H1 (cell line): ENCODE measurements at regions not wholly inside any gene's neighbourhood (a gene's known extent, or its start where the extent isn't known, plus 50 kb on each side); places are given as distances from the start of the nearest gene placed in this dataset.

Source experiments
- CTCF ChIA-PET: fragments of 300-600 bp; sonication (Branson Sonifier 250); formaldehyde crosslinking; loops from one replicate; lab custom pipeline; 2021; ENCODE audit not compliant: partially characterized antibody; lab: Charles Lee
- POLR2A ChIA-PET: fragments of 300-600 bp; sonication (Branson Sonifier 250); formaldehyde crosslinking; loops from one replicate; lab custom pipeline; 2021; ENCODE audit warnings: inconsistent platforms; ENCODE audit not compliant: partially characterized antibody; lab: Charles Lee
- DNase-seq, 2 experiments: peaks; one replicate each; pipeline versions ENCODE4 v3.0.0 to v3.0.0-alpha.2; 2010 to 2022; ENCODE audit warnings: low spot score in 2 of 2, low read depth in 1 of 2, mixed read lengths in 1 of 2
- FAIRE-seq: peaks from 2 replicates; lab custom pipeline; 2011; peaks lifted over from hg19 to GRCh38; lab: Jason Lieb, UNC
- H2AFZ ChIP-seq: 2 replicates; pipeline ENCODE4 v1.8.1; 2012; ENCODE audit warnings: low read length, inconsistent platforms
- H2AK5ac ChIP-seq: 2 replicates; pipeline ENCODE4 v1.6.1; 2013; ENCODE audit warnings: low read depth, low read length
- H2BK120ac ChIP-seq: replicated peaks from 2 replicates; pipeline ENCODE3; 2013; ENCODE audit warnings: low read depth, low read length, inconsistent platforms
- H2BK12ac ChIP-seq: 2 replicates; pipeline ENCODE4 v1.6.1; 2013; ENCODE audit warnings: low read depth, low read length
- H2BK15ac ChIP-seq: 2 replicates; pipeline ENCODE4 v1.6.1; 2013; ENCODE audit warnings: low read length
- H2BK20ac ChIP-seq: 2 replicates; pipeline ENCODE4 v1.6.1; 2013; ENCODE audit warnings: low read length
- H2BK5ac ChIP-seq: 2 replicates; pipeline ENCODE4 v1.6.1; 2013; ENCODE audit warnings: low read depth, low read length
- H3K14ac ChIP-seq: 2 replicates; pipeline ENCODE4 v1.6.1; 2013; ENCODE audit warnings: inconsistent platforms; ENCODE audit not compliant: insufficient read length
- H3K18ac ChIP-seq: 2 replicates; pipeline ENCODE4 v1.6.1; 2013; ENCODE audit warnings: low read length; ENCODE audit errors: extremely low read depth
- H3K23ac ChIP-seq: 2 replicates; pipeline ENCODE4 v1.6.1; 2013; ENCODE audit warnings: inconsistent platforms; ENCODE audit not compliant: insufficient read length
- H3K23me2 ChIP-seq: 2 replicates; pipeline ENCODE4 v1.6.1; 2013; ENCODE audit warnings: low read depth, low read length
- H3K27ac ChIP-seq: 2 replicates; pipeline ENCODE4 v1.6.1; 2011; ENCODE audit warnings: low read depth, low read length, inconsistent platforms
- H3K27me3 ChIP-seq, 4 experiments: replicated peaks in 1 of 4; 1 replicate in 1 of 4; 2 replicates in 3 of 4; pipeline versions ENCODE4 v1.6.1 to v1.8.1; 2011 to 2013; ENCODE audit warnings: low read length in 3 of 4, mild to moderate bottlenecking in 3 of 4, inconsistent platforms in 2 of 4, mixed read lengths in 2 of 4, moderate library complexity in 1 of 4; ENCODE audit not compliant: control insufficient read depth in 3 of 4, insufficient read depth in 3 of 4; ENCODE audit errors: extremely low read depth in 1 of 4
- H3K36me3 ChIP-seq, 4 experiments: 2 replicates each; pipeline versions ENCODE4 v1.6.1 to v1.8.1; 2011 to 2013; ENCODE audit warnings: mild to moderate bottlenecking in 4 of 4, low read length in 3 of 4, moderate library complexity in 2 of 4, control low read depth in 1 of 4, inconsistent platforms in 1 of 4; ENCODE audit not compliant: insufficient read depth in 4 of 4, control insufficient read depth in 2 of 4
- H3K4ac ChIP-seq: replicated peaks from 2 replicates; pipeline ENCODE3; 2013; ENCODE audit warnings: low read length, low read depth, mixed read lengths, inconsistent platforms; ENCODE audit not compliant: insufficient read length
- H3K4me1 ChIP-seq, 4 experiments: replicated peaks in 1 of 4; 1 replicate in 1 of 4; 2 replicates in 3 of 4; pipeline versions ENCODE4 v1.6.1 to v1.8.1; 2011 to 2013; ENCODE audit warnings: low read length in 3 of 4, inconsistent platforms in 2 of 4, mixed read lengths in 1 of 4; ENCODE audit not compliant: insufficient read depth in 4 of 4, control insufficient read depth in 3 of 4
- H3K4me2 ChIP-seq, 2 experiments: 2 replicates each; pipeline versions ENCODE4 v1.6.1 to v1.8.1; 2011 to 2013; ENCODE audit warnings: low read depth in 2 of 2, low read length in 2 of 2, control low read depth in 1 of 2, inconsistent platforms in 1 of 2, mild to moderate bottlenecking in 1 of 2; ENCODE audit not compliant: insufficient read depth in 1 of 2
- H3K4me3 ChIP-seq, 4 experiments: fragments of 200-600, 300-600 bp in 1 of 4; sonication (generic), shearing (Covaris generic), sonication (Bioruptor Twin) in 1 of 4; 2 replicates each; pipeline versions ENCODE4 v1.5.1 to v1.8.1; 2011 to 2016; ENCODE audit warnings: low read length in 4 of 4, low read depth in 3 of 4, control low read depth in 2 of 4, inconsistent platforms in 2 of 4, mild to moderate bottlenecking in 2 of 4, mixed read lengths in 1 of 4, moderate library complexity in 1 of 4; ENCODE audit not compliant: insufficient read depth in 2 of 4; ENCODE audit errors: extremely low read depth in 1 of 4
- H3K56ac ChIP-seq: replicated peaks from 2 replicates; pipeline ENCODE3; 2013; ENCODE audit warnings: low read depth, mild to moderate bottlenecking, mixed read lengths, low read length, inconsistent platforms; ENCODE audit not compliant: insufficient read length
- H3K79me1 ChIP-seq: 2 replicates; pipeline ENCODE4 v1.6.1; 2013; ENCODE audit warnings: low read depth, low read length, control low read depth
- H3K79me2 ChIP-seq, 2 experiments: 2 replicates each; pipeline versions ENCODE4 v1.6.1 to v1.8.1; 2012 to 2013; ENCODE audit warnings: low read length in 2 of 2, mild to moderate bottlenecking in 2 of 2, inconsistent platforms in 1 of 2; ENCODE audit not compliant: insufficient read depth in 2 of 2, control insufficient read depth in 1 of 2
- H3K9ac ChIP-seq, 4 experiments: replicated peaks in 1 of 4; 1 replicate in 1 of 4; 2 replicates in 3 of 4; pipeline versions ENCODE4 v1.6.1 to v1.8.1; 2011 to 2013; ENCODE audit warnings: low read depth in 3 of 4, low read length in 3 of 4, control low read depth in 2 of 4, mild to moderate bottlenecking in 2 of 4, moderate library complexity in 2 of 4, inconsistent platforms in 1 of 4; ENCODE audit errors: extremely low read depth in 1 of 4
- H3K9me3 ChIP-seq, 2 experiments: 2 replicates each; pipeline versions ENCODE4 v1.6.1 to v1.8.1; 2012 to 2013; ENCODE audit warnings: mild to moderate bottlenecking in 2 of 2, moderate library complexity in 2 of 2, control low read depth in 1 of 2, inconsistent platforms in 1 of 2, low read depth in 1 of 2, low read length in 1 of 2, mixed read lengths in 1 of 2; ENCODE audit not compliant: insufficient read depth in 2 of 2
- H4K20me1 ChIP-seq, 2 experiments: replicated peaks in 1 of 2; 2 replicates each; pipeline versions ENCODE3 to v1.8.1; 2011 to 2013; ENCODE audit warnings: inconsistent platforms in 2 of 2, low read length in 2 of 2, mild to moderate bottlenecking in 1 of 2; ENCODE audit not compliant: insufficient read depth in 2 of 2, control insufficient read depth in 1 of 2
- H4K5ac ChIP-seq: 2 replicates; pipeline ENCODE4 v1.6.1; 2013; ENCODE audit warnings: low read length, low read depth, mixed read lengths, inconsistent platforms; ENCODE audit not compliant: insufficient read length
- H4K8ac ChIP-seq: 2 replicates; pipeline ENCODE4 v1.8.0; 2013; ENCODE audit warnings: mild to moderate bottlenecking, moderate library complexity, low read length, inconsistent platforms; ENCODE audit not compliant: insufficient read depth; ENCODE audit errors: extremely low read depth
- H4K91ac ChIP-seq: replicated peaks from 2 replicates; pipeline ENCODE3; 2013; ENCODE audit warnings: low read length, mixed read lengths, inconsistent platforms; ENCODE audit not compliant: insufficient read length
- WGBS, 2 experiments: shearing (Covaris generic) in 1 of 2; methylation state at CpG; one replicate each; pipeline versions ENCODE4 v1.1.6 to v1.1.7; 2013 to 2015; ENCODE audit warnings: low lambda C conversion rate in 2 of 2, mixed read lengths in 2 of 2, inconsistent platforms in 1 of 2, low coverage in 1 of 2, missing lambda C conversion rate in 1 of 2; ENCODE audit not compliant: insufficient replicate concordance in 2 of 2, insufficient coverage in 1 of 2, insufficient read length in 1 of 2; ENCODE audit errors: extremely low coverage in 1 of 2, missing lambda C conversion rate in 1 of 2; 5-methylcytosine and 5-hydroxymethylcytosine counted together
- TF ChIP-seq, protein P1 (sequence below): fragments of 300-600 bp; sonication (generic); IDR thresholded peaks from 2 replicates; pipeline ENCODE4 v1.7.1; 2012; ENCODE audit warnings: low read length, moderate library complexity, mild to moderate bottlenecking, inconsistent platforms; ENCODE audit not compliant: insufficient replicate concordance

DNA sequence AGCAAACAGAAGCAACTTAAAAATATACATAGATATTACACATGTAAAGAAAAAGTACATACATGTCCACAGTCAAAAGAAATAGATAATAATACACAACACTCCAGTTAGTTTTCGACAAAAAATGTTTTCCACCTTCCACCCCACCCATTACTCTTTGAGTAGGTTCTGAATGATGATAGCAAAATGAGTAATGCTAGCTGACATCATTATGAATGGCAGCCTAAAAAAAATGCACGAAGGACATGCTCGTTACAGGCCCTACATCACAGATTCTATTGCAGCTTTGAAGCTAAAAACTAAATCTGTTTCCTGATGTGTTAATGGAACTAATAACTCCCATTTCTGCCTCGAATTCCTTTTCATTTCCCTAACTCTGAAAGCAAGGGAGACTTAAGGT, 578.7 kb upstream of the NETO1 start:
- H2BK5ac ChIP-seq: no peak overlapping the region
- H3K14ac ChIP-seq: no peak overlapping the region
- H2AK5ac ChIP-seq: no peak overlapping the region
- no peaks in the 10 kb centered on the region for H3K27me3 ChIP-seq
- H3K4ac ChIP-seq: no peak overlapping the region
- H2BK15ac ChIP-seq: no peak overlapping the region
- POLR2A ChIA-PET: no interaction called here
- no peak overlapping the region for H3K56ac ChIP-seq
- H3K27ac ChIP-seq: no peak overlapping the region
- no peak overlapping the region for H3K4me3 ChIP-seq
- H2BK120ac ChIP-seq: no peak overlapping the region
- no peak overlapping the region for H2BK20ac ChIP-seq
- H4K91ac ChIP-seq: no peak overlapping the region
- DNase-seq (no peak), FAIRE-seq (no peak)
- H4K5ac ChIP-seq: no peak overlapping the region
- H4K20me1 ChIP-seq: no peaks in the 10 kb centered on the region
- H3K9ac ChIP-seq: no peak overlapping the region
- WGBS, 2 experiments: 89% methylated on average over 4 of the region's 4 CpGs; no CpG with 5 or more reads in 1 of the 2 experiments
- H3K18ac ChIP-seq: no peak overlapping the region
- H2BK12ac ChIP-seq: no peak overlapping the region
- no peak overlapping the region for H3K4me2 ChIP-seq
- no peaks in the 10 kb centered on the region for H3K23me2 ChIP-seq
- CTCF ChIA-PET: no interaction called here
- H3K36me3 ChIP-seq: no peaks in the 10 kb centered on the region
- no peaks in the 10 kb centered on the region for H3K9me3 ChIP-seq
- H4K8ac ChIP-seq: no peak overlapping the region
- no peak overlapping the region for H3K23ac ChIP-seq
- no peaks in the 10 kb centered on the region for H3K79me2 ChIP-seq
- no peaks in the 10 kb centered on the region for H3K4me1 ChIP-seq
- no peaks in the 10 kb centered on the region for H3K79me1 ChIP-seq
- no peak overlapping the region for H2AFZ ChIP-seq
- TF ChIP-seq, protein P1, sequence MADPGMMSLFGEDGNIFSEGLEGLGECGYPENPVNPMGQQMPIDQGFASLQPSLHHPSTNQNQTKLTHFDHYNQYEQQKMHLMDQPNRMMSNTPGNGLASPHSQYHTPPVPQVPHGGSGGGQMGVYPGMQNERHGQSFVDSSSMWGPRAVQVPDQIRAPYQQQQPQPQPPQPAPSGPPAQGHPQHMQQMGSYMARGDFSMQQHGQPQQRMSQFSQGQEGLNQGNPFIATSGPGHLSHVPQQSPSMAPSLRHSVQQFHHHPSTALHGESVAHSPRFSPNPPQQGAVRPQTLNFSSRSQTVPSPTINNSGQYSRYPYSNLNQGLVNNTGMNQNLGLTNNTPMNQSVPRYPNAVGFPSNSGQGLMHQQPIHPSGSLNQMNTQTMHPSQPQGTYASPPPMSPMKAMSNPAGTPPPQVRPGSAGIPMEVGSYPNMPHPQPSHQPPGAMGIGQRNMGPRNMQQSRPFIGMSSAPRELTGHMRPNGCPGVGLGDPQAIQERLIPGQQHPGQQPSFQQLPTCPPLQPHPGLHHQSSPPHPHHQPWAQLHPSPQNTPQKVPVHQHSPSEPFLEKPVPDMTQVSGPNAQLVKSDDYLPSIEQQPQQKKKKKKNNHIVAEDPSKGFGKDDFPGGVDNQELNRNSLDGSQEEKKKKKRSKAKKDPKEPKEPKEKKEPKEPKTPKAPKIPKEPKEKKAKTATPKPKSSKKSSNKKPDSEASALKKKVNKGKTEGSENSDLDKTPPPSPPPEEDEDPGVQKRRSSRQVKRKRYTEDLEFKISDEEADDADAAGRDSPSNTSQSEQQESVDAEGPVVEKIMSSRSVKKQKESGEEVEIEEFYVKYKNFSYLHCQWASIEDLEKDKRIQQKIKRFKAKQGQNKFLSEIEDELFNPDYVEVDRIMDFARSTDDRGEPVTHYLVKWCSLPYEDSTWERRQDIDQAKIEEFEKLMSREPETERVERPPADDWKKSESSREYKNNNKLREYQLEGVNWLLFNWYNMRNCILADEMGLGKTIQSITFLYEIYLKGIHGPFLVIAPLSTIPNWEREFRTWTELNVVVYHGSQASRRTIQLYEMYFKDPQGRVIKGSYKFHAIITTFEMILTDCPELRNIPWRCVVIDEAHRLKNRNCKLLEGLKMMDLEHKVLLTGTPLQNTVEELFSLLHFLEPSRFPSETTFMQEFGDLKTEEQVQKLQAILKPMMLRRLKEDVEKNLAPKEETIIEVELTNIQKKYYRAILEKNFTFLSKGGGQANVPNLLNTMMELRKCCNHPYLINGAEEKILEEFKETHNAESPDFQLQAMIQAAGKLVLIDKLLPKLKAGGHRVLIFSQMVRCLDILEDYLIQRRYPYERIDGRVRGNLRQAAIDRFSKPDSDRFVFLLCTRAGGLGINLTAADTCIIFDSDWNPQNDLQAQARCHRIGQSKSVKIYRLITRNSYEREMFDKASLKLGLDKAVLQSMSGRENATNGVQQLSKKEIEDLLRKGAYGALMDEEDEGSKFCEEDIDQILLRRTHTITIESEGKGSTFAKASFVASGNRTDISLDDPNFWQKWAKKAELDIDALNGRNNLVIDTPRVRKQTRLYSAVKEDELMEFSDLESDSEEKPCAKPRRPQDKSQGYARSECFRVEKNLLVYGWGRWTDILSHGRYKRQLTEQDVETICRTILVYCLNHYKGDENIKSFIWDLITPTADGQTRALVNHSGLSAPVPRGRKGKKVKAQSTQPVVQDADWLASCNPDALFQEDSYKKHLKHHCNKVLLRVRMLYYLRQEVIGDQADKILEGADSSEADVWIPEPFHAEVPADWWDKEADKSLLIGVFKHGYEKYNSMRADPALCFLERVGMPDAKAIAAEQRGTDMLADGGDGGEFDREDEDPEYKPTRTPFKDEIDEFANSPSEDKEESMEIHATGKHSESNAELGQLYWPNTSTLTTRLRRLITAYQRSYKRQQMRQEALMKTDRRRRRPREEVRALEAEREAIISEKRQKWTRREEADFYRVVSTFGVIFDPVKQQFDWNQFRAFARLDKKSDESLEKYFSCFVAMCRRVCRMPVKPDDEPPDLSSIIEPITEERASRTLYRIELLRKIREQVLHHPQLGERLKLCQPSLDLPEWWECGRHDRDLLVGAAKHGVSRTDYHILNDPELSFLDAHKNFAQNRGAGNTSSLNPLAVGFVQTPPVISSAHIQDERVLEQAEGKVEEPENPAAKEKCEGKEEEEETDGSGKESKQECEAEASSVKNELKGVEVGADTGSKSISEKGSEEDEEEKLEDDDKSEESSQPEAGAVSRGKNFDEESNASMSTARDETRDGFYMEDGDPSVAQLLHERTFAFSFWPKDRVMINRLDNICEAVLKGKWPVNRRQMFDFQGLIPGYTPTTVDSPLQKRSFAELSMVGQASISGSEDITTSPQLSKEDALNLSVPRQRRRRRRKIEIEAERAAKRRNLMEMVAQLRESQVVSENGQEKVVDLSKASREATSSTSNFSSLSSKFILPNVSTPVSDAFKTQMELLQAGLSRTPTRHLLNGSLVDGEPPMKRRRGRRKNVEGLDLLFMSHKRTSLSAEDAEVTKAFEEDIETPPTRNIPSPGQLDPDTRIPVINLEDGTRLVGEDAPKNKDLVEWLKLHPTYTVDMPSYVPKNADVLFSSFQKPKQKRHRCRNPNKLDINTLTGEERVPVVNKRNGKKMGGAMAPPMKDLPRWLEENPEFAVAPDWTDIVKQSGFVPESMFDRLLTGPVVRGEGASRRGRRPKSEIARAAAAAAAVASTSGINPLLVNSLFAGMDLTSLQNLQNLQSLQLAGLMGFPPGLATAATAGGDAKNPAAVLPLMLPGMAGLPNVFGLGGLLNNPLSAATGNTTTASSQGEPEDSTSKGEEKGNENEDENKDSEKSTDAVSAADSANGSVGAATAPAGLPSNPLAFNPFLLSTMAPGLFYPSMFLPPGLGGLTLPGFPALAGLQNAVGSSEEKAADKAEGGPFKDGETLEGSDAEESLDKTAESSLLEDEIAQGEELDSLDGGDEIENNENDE: no peak
